ENCODE measurements at regions not wholly inside any gene's neighbourhood (a gene's known extent, or its start where the extent isn't known, plus 50 kb on each side); places are given as distances from the start of the nearest gene placed in this dataset.

GRCh38 chr20:43385914-43386313 is 71.8 kb upstream of the SRSF6 start:
- Histone ChIP-seq H3K4me3 (no peak overlapping the region), H3K4me1 (ENCODE audit: insufficient read depth) (no peaks in the 10 kb centered on the region), H3K4me2 (no peak overlapping the region), H2AFZ (no peak overlapping the region), H3F3A (replicated peaks; ENCODE audit: low read depth) (no peaks in the 10 kb centered on the region), H3K36me3 (ENCODE audit: insufficient read depth) (no peaks in the 10 kb centered on the region), H4K20me1 (replicated peaks; ENCODE audit: insufficient read depth) (no peaks in the 10 kb centered on the region), H3K27me3 (ENCODE audit: insufficient read depth) (no peaks in the 10 kb centered on the region), H3K9me2 (ENCODE audit: insufficient read depth) (no peaks in the 10 kb centered on the region), H3K79me2 (replicated peaks; ENCODE audit: insufficient read depth) (no peaks in the 10 kb centered on the region), H3K27ac (ENCODE audit: low read depth) (no peak overlapping the region)
- DNase-seq (ENCODE audit: low spot score) (no peak), ATAC-seq (no peak)
- Mint-ChIP-seq H3K27me3 (ENCODE audit: insufficient read depth, low read depth, poor library complexity) (peaks cover 3% of the 10 kb centered on the region), H3K4me3 (no peak overlapping the region), H3K36me3 (ENCODE audit: low read depth) (peaks cover 20% of the 10 kb centered on the region), H3K27ac (no peak overlapping the region), H3K4me1 (no peaks in the 10 kb centered on the region), H3K9me3 (peaks cover 93% of the 10 kb centered on the region)
- TF ChIP-seq ZNF462 (CRISPR knock-in tag; IDR thresholded peaks at IDR 0.05) (no peak), ZNF114 (CRISPR knock-in tag; IDR thresholded peaks at IDR 0.05) (no peak), POLR2AphosphoS5 (IDR thresholded peaks at IDR 0.05; ENCODE audit: low read depth) (no peak), ZNF331 (CRISPR knock-in tag; IDR thresholded peaks at IDR 0.05; ENCODE audit: low read depth) (no peak), NANOG (IDR thresholded peaks at IDR 0.05; ENCODE audit: borderline replicate concordance) (no peak), EZH2phosphoT487 (IDR thresholded peaks at IDR 0.05; ENCODE audit: unreplicated experiment) (no peak), JUNB (IDR thresholded peaks at IDR 0.05; ENCODE audit: unreplicated experiment) (no peak), STAT1 (IDR thresholded peaks at IDR 0.05; ENCODE audit: unreplicated experiment) (no peak), ETS1 (IDR thresholded peaks at IDR 0.05) (no peak), CREB1 (CRISPR knock-in tag; IDR thresholded peaks at IDR 0.05; ENCODE audit: low read depth) (no peak), REST (IDR thresholded peaks at IDR 0.05; ENCODE audit: unreplicated experiment) (no peak), EZH2 (IDR thresholded peaks at IDR 0.05; ENCODE audit: low read depth, unreplicated experiment) (no peak), CTCF (conservative IDR thresholded peaks at IDR 0.05; ENCODE audit: low read depth in 2 of 2) (no peak)

Measured in GM23338 (cell line).